GM21529 (cell line): ENCODE measurements at regions not wholly inside any gene's neighbourhood (a gene's known extent, or its start where the extent isn't known, plus 50 kb on each side); places are given as distances from the start of the nearest gene placed in this dataset.
"Not testable (repeated sequence)": the region's sequence is repeated elsewhere in the genome, so short reads cannot be mapped to it uniquely, and the experiment has no call there.

ENCODE experiments used
- ATAC-seq: cut with Tn5 transposase; IDR thresholded peaks from one replicate; pipeline ENCODE4 v1.9.1; 2021; ENCODE audit not compliant: unreplicated experiment

DNA sequence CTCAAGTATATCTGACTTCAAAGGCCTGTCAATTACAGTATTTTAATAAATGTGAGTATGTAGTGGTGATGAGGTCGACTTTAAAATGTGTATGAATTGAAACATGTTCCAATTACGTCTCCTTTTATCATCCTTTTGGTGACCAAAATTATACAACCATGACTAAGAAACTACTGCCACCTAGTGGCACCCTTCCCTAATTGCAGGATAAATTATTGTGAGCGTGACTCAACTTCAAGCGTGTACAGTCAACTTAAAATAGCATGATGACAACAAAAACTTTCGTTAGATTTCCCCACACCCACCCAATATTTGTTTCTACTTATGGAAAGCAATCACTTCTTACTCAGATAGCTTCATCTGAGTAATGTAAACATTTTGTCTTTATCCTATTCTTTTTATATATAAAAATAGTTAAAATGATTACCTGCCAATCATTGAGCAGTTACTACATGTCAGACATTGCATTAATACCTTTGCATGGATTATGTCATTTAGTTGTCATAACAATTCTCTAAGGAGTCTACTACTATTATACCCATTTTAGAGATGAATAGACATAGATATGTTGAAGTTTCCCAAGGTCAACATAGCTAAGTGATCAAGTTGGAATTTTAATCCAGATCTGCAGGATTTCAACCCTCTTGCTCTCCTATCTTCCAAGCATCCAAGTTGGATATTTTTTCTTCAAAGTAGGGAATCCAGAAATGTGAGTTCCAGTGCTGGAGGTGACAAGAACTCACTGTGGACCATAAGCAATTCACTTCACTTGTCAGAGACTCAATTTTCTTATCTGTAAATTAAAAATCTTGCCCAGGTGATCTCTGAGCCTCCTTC is 106.0 kb downstream of the MEX3B start:
- ATAC-seq, result no peak

DNA sequence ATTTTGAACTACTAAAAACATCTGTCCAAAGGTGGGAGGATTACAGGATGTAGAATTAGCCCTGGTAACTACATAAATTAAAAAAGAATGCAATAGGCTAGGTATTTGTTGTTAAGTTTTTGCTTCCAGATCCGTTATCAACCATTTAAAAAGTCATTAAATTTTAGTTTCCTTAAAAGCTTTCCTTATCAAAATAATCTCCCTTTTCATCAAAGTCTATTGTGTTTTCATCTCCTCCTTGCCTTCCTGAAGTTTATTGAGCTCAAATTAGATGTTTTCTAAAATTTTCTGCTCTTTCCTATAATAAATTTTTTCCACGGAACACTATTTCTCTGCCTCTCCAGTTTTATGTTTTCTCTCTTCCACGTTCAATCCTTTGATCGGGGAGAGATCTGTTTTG is 108.6 kb downstream of the MEX3B start:
- ATAC-seq, result no peak

DNA sequence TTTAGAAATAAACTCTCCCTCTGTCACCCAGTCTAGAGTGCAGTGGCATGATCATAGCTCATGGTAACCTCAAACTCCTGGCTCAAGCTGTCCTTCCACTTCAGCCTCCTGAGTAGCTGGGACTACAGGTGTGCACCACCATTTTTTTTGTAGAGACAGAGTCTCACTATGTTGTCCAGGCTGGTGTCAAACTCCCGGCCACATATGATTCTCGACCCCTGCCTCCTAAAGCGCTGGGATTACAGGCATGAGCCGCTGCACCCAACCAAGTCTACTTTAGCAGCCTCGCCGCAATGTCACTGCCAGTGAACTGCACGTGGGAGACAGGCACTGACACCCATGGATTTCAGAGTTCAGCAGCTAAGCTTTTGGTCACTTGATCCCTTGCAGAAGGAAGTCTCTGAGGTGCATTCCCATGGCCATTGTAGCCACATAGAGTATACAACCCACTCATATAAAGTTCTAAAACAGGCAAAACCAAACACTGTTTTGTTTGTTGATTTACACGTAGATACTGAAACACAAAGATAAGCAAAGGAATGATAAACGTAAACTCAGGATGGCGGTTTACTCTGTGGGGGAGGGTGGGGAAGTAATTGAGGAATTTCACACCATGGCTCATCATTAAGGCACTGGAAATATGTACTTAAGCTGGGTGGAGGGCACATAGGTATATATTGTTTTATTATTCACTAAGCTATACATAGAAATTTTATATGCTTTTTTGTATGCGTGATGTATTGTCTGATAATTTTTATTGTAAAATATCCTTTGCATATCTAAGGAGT is 115.0 kb downstream of the MEX3B start:
- ATAC-seq, result no peak

DNA sequence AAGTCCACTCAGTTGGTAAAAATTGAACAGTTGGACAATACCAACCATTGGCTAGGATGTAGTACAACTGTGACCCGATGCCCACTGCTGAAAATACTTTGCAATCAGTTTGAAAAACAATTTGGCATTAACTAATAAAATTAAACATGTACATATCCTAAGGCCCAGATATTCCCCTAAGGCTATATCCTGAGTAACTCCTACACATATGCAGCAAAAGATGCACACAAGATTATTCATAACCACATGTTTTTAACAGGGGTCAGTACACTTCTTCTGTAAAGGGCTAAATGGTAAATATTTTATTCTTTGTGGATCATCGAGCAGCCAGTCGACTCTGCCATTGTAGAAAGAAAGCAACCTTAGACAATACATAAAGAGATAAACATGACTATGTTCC is 116.3 kb downstream of the MEX3B start:
- no peak for ATAC-seq

DNA sequence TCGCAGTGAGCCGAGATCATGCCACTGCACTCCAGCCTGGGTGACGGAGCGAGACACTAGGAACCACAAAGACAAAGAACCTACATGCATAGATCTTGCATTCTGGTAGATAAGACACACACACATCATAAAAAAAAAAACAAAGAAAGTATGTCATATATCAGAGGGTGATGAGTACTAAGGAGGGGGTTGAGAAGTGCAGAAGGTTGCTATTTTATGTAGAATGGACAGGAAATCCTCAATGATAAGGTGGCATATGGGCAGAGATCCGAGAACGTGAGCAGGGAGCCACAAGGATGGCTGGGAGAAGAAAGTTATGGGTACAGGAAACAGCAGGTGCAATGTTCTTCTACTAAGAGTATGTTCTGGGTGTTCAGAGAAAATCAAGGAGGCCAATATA is 118.8 kb downstream of the MEX3B start:
- ATAC-seq, result no peak

DNA sequence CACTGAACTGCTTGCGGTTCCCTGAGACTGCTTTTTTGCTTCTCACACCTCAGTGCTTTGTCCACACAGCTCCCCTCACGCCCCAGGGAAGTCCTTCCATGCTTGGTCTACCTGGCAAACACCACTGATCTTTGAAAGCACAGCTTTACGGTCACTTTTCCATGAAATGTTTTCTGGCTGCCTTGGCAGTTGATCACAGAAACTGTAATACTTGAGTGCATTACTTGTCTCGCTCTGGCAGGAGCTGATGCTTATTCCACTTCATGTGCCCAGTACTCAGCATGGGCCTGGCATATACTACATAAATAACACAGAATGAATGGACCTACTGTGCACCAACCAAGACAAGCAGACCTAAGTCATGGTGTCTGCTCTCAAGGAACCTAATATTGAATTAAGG is 121.1 kb downstream of the MEX3B start:
- ATAC-seq, result no peak

DNA sequence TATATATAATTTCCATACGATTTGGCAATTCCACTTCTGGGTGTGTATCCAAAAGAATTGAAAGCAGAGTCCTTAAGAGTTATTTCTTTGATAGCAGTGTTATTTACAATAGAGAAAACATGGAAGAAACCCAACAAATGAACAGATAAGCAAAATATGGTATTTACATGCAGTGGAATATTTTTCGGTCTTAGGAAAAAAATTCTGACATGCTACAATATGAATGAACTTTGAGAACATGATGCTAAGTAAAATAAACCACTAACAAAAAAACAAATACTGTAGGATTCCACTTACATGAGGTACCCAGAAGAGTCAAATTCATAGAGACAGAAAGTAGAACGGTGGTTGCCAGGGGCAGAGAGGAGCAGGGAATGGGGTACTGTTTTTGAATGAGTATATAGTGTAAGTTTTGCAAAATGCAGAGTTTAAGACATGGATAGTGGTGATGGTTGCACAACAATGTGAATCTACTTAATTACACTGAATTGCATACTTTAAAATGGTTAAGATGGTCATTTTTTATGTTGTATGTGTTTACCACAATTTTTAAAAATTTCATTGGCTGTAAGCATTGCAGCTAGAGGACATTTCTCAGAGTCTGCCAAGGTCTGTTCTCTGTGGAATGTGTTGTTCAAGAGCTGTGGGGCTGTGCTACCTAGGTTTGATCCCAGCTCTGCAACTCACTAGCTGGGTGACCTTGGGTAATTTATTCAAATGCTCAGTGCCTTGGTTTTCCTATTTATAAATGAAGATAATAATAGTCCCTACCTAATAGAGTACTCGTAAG is 122.1 kb downstream of the MEX3B start:
- ATAC-seq, result no peak

DNA sequence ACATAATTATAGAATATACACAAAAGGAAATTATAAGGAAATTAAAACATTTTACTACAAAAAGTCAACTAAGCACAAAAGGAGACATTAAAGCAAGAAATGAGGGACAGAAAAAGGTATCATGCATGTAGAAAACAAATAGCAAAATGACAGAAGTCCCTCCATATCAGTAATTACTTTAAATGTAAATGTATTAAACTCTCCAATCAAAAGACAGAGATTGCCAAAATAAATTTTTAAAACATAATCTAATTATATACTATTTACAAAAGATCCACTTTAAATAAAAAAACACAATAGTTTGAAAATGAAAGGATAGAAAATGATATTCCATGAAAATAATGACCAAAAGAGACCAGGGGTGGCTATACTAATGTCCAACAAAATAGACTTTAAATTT is 123.7 kb downstream of the MEX3B start:
- ATAC-seq, result no peak

GRCh38 chr15:81921163-81921562 is 124.7 kb downstream of the MEX3B start:
- ATAC-seq, result no peak

DNA sequence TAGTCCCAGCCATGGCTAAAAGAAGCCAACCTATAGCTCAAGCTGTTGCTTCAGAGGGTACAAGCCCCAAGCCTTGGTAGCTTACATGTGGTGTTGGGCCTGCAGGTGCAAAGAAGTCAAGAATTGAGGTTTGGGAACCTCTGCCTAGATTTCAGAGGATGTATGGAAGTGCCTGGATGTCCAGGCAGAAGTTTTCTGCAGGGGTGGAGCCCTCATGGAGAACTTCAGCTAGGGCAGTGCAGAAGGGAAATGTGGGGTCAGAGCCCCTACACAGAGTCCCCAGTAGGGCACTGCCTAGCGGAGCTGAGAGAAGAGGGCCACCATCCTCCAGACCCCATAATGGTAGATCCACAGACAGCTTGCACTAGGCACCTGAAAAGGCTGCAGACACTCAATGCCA is 127.1 kb downstream of the MEX3B start:
- not testable (repeated sequence) for ATAC-seq

DNA sequence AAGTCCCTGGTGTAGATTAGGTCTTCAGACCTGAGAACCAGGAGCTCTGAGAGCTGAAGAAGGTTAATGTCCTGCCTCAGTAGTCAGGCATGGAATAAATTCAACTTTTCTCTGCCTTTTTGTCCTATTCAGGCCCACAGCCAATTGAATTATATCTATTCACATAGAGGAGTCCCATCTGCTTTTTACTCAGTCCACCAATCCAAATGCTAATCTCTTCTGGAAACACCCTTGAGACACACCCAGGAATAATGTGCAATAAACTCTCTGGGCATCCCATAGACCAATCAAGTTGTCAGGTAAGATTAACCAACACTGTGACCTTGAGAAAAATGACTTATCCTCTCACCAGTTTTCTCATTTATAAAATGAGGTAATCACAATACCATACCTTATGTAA is 129.4 kb downstream of the MEX3B start:
- ATAC-seq, result no peak

DNA sequence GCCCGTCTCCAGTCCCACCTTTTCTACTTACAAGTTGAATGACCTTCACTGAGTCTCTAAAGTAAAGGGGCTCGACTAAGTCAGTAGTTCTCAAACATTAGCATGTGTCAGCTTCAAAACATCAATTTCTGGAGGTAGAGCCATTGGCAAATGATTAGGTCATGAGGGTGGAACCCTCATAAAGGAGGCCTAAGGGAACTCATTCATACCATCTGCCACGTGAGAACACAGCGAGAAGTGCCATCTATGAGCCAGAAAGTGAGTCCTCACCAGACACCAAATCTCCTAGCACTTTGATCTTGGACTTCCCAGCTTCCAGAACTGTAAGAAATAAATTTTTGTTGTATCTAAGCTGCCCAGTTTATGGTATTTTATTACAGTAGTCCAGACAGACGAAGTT is 129.8 kb downstream of the MEX3B start:
- no peak for ATAC-seq

GRCh38 chr15:81914734-81915256 is 131.0 kb downstream of the MEX3B start:
- no peak for ATAC-seq

- no peak for ATAC-seq
Observed at GRCh38 chr15:81914333-81914732, 131.5 kb downstream of the MEX3B start.

DNA sequence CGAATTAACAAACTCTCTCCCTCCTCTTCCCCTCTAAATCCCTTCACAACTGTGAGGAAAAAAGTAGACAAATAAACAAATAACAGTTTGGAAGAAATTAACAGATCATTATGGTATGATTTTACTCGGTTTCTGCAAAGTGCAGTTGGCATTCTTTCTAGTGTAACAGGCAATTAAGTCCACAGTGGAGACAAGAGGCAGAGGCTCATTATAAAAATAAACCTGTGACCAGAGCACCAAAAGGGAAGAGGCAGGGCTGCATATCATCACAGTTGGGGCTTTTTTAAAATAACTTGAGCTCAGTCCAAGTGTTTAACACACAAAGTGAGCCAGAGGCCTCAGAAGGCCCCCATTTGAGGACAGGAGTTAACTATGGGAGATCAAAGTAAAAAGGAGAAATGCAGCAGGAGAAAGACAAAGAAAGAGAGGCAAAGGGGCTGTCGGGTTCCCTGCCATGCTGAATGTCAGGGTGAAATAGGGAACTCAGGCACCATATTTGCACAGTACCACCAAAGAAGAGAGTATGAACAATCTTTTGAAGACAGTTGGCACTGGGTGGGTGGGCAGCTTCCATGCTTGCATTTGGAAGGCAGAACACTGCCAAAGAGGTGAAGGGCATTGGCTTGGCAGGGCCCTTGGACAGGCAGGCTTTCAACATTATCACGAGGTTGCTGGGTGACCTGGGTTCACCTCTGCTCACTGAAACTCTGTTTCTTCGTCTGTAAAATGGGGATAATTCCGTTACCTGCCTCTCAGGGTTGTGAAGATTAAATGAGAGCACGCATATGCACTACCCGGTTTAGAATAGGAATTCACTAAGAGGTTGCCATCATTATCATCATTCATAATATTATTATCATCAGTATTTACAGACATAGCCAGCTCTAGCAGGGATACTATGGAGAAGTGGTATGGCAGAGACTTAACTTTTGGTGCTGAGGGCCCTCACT is 134.5 kb downstream of the MEX3B start:
- no peak for ATAC-seq

DNA sequence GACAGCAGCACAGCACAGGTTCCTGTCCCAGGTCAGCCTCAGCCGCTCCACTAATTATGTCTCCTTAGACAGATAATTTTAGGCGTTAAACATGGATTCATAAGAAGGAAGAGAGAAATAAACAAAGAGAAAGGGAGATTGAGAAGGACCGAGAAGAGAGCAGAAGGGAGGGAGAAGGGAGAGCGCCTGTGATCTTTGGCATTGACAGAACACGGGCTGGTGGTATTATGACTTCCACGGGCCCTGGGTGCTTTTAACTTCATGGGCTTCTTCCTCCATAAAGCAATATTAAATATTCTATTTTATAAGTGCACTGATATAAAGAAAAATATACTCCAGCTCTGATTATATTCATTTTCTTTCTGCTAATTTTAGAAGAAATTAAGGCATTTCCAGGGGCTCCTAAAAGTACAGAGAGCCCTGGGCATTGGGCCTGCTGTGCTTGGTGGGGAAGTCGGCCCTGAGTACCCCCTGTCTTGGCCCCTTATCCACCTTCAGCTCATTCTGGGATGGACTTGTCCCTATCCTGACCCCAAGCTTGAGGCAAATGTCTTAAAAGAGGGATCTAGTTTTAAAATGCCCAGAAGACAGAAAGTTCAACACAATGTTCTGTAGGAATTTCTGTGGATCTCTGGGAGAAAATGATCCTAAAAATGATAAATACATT is 135.3 kb downstream of the MEX3B start:
- no peak for ATAC-seq

DNA sequence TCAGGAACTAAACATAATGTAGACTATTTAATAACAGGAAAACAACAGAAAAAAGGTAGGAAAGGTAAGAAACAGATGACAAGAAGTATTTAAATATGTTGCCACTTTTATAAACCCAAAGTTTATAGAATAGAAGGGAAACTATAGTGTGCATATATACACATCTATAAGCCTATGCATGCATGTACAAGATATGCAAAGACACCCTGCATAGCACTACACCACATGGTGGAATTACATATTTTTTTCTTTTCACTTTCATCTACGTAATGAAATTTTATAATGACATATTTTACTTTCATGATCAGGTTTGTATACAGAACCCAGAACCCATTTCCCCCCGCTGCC is 136.8 kb downstream of the MEX3B start:
- ATAC-seq, result no peak

DNA sequence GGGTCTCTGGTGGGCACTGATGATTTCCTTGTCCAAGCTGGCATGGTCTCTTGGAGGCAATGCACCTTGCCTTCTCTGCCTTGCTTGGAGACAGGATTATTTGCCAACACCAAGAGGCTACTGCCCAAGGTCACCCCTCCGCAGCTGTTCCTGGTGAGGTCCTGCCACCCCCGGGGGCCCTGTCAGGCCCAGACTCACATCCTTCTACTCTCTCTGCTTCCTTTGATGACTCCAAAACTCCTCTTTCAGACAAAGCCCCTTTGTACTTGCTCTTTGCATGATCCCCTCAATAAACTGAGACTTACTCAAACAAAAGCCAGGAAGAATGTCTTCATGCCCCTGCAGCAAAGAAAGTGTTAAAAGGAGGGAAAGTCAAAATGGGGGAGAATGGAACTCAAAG is 137.7 kb downstream of the MEX3B start:
- no peak for ATAC-seq

GRCh38 chr15:81907521-81907920 is 138.3 kb downstream of the MEX3B start:
- ATAC-seq, result no peak

- no peak for ATAC-seq
Observed at GRCh38 chr15:81905889-81906288, 139.9 kb downstream of the MEX3B start.
